Left lung (tissue), 4 donors: ENCODE measurements at regions not wholly inside any gene's neighbourhood (a gene's known extent, or its start where the extent isn't known, plus 50 kb on each side); places are given as distances from the start of the nearest gene placed in this dataset.
A peak's percentile ranks its signal among the peaks of the same experiment; 100 is the strongest.

Source experiments
- ATAC-seq: fragments of 200-7000 bp; cut with Tn5 transposase; one replicate; pipeline ENCODE4 v1.9.1; 2020; ENCODE audit warnings: moderate library complexity
- DNase-seq, 4 donors: peaks; one replicate each; pipeline ENCODE4 v3.0.0-alpha.2; 2013 to 2020
- H3K27ac ChIP-seq, 2 donors: fragments of 200-600 bp; sonication (generic) in 1 of 2; one replicate each; pipeline versions ENCODE4 v1.5.0 to v1.8.0; 2020 to 2021
- H3K27me3 ChIP-seq, 2 donors: fragments of 200-600 bp; sonication (generic) in 1 of 2; one replicate each; pipeline versions ENCODE4 v1.5.0 to v1.8.0; 2020 to 2021
- H3K36me3 ChIP-seq, 2 donors: fragments of 200-600 bp; sonication (generic) in 1 of 2; one replicate each; pipeline versions ENCODE4 v1.5.0 to v1.8.0; 2020 to 2021
- H3K4me1 ChIP-seq, 2 donors: fragments of 200-600 bp; one replicate each; pipeline ENCODE4 v1.8.0; 2021
- H3K4me3 ChIP-seq, 2 donors: fragments of 200-600 bp; sonication (generic) in 1 of 2; one replicate each; pipeline versions ENCODE4 v1.5.0 to v1.8.0; 2020 to 2021; ENCODE audit warnings: mild to moderate bottlenecking in 1 of 2
- H3K9me3 ChIP-seq, 2 donors: fragments of 200-600 bp; sonication (generic) in 1 of 2; one replicate each; pipeline versions ENCODE4 v1.5.0 to v1.8.0; 2020 to 2021
- intact Hi-C, 2 donors: fragments of 100-400 bp; cut with DNase I; formaldehyde crosslinking; loops; one replicate each; pipeline versions ENCODE4 v1.11.2 to v1.14.2; 2022
- TF ChIP-seq, protein P1 (sequence below), 2 donors: fragments of 200-600 bp; sonication (generic) in 1 of 2; IDR thresholded peaks; one replicate each; pipeline versions ENCODE4 v1.5.0 to v1.8.0; 2021; ENCODE audit warnings: antibody characterized with exemption in 2 of 2
- donor health status: DM: no; HTN: yes; CAD: no.
- donor health status: DM: no; HTN: no; CAD: no.

DNA sequence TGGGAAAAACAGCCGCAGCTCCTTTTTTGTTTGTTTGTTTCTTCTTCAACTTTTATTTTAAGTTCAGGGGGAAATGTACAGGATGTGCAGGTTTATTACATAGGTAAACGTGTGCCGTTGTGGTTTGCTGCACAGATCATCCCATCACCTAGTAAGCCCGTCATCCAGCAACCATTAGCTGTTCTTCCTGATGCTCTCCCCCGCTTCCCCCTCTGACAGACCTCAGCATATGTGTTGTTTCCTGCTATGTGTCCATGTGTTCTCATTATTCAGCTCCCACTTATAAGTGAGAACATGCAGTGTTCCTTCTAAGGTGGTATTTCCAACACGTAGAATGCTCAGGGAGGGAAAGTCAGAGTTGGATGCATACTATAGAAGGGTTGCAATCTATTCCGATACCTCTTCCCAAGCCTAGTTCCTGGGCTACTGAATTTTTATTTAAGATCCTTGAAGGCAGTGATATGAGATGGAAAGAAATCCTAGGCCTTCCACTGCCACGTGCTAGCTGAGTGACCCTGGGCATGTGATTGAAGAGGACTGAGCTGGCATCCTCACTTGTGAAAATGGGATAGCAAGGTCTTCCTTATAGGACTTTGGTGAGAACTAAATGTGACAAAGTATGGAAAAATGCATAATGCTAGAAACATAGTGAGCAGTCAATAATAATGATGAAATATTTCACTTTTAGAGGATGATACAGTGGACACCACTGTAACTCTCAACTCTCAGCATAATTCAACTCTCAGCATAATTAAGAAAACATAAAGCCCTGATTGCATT is 278.5 kb downstream of the REEP3 start:
- Histone ChIP-seq H3K27ac (peak overlapping the region in 1 of 2 donors; percentile 29), H3K4me1 (peaks cover 0 to 8% of the 10 kb centered on the region in 2 donors), H3K27me3 (no peaks in the 10 kb centered on the region), H3K36me3 (no peaks in the 10 kb centered on the region), H3K9me3 (no peaks in the 10 kb centered on the region), H3K4me3 (no peak overlapping the region)
- ATAC-seq = no peak
- intact Hi-C loops = no loop called here
- TF ChIP-seq, protein P1, sequence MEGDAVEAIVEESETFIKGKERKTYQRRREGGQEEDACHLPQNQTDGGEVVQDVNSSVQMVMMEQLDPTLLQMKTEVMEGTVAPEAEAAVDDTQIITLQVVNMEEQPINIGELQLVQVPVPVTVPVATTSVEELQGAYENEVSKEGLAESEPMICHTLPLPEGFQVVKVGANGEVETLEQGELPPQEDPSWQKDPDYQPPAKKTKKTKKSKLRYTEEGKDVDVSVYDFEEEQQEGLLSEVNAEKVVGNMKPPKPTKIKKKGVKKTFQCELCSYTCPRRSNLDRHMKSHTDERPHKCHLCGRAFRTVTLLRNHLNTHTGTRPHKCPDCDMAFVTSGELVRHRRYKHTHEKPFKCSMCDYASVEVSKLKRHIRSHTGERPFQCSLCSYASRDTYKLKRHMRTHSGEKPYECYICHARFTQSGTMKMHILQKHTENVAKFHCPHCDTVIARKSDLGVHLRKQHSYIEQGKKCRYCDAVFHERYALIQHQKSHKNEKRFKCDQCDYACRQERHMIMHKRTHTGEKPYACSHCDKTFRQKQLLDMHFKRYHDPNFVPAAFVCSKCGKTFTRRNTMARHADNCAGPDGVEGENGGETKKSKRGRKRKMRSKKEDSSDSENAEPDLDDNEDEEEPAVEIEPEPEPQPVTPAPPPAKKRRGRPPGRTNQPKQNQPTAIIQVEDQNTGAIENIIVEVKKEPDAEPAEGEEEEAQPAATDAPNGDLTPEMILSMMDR (IDR thresholded peaks at IDR 0.05) = no peak
- DNase-seq = no peak

DNA sequence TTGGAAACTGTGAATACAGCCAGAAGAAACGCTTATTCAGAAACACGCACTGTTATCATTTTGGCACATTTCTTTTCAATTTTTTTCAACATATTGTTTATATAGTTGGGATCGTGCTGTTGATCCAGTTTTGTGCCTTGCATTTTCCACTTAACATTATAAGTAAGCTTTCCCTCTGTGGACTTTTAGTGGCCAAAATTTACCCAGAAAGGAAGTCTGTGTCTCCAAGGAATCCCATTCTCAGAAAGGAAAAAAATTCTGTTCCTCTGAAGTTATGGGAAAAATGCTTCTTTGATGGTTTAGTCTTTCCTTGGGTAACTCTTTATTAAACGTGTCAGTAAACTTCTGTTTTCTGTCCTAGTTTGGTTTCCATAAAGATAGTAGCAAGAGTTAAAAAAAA is 280.0 kb downstream of the REEP3 start:
- Histone ChIP-seq H3K36me3 (no peaks in the 10 kb centered on the region), H3K27me3 (no peaks in the 10 kb centered on the region), H3K4me3 (no peak overlapping the region), H3K4me1 (peaks cover 0 to 8% of the 10 kb centered on the region in 2 donors), H3K27ac (no peak overlapping the region), H3K9me3 (no peaks in the 10 kb centered on the region)
- DNase-seq (peak in 1 of 4 donors; percentile 7), ATAC-seq (no peak)
- intact Hi-C loops = no loop called here
- TF ChIP-seq, protein P1 (IDR thresholded peaks at IDR 0.05) = no peak

DNA sequence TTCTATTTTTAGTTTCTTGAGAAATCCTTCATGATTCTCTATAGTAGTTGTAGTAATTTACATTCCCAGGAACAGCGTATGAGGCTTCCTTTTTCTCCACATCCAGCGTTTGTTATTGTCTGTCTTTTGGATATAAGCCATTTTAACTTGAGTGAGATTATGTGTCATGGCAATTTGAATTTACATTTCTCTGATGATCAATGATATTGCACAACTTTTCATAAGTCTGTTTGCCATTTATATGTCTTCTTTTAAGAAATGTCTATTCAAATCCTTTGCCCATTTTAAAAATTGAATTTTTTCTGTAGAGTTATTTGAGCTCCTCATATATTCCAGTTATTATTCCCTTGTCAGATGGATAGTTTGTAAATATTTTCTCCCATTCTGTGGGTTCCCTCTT is 285.1 kb downstream of the REEP3 start:
- no peak overlapping the region for H3K27ac ChIP-seq
- TF ChIP-seq, protein P1 (IDR thresholded peaks at IDR 0.05) = no peak
- H3K27me3 ChIP-seq = no peaks in the 10 kb centered on the region
- no peak overlapping the region for H3K4me3 ChIP-seq
- ATAC-seq (no peak), DNase-seq (no peak)
- intact Hi-C loops = no loop called here
- peaks cover 0 to 4% of the 10 kb centered on the region in 2 donors for H3K9me3 ChIP-seq
- H3K4me1 ChIP-seq = no peaks in the 10 kb centered on the region
- H3K36me3 ChIP-seq = no peaks in the 10 kb centered on the region

DNA sequence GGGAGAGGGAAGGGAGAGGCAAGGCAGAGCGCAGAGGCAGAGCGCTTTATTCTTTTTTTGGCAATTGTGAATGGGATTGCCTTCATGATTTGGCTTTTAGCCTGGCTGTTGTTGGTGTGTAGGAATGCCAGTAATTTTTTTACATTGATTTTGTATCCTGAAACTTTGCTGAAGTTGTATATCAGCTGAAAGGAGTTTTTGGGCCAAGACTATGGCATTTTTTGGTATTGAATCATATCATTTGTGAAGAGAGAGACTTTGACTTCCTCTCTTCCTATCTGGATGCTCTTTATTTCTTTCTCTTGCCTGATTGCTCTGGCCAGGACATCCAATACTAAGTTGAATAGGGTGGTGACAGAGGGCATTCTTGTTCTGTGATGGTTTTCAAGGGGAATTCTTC is 291.3 kb downstream of the REEP3 start:
- TF ChIP-seq, protein P1 (IDR thresholded peaks at IDR 0.05) = no peak
- no peak for ATAC-seq

DNA sequence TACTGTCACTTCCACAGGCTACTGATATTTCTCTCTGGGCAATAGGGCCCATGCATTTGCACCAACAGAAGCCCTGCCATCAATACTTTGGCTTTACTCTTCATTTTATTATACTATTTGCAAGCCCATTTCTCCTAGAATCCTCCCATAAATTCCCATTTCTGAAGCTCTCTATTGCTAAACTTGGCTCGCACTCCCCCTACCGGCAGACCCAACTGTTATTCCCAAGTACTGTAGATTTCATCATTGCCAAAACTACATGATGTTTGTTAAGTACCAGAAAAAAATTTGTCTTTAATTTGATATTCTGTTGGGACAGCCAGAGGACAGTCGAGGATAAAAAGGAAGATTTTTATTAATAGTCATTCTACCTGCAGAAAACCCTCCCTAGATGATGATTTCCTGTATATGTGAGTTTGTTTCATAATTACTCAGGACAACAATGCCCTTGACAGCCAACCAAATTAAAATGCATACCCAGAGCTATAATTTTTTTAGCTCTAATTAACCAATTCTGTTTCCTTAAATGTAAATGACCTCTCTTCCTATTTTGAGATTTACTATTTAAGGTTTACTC is 298.6 kb downstream of the REEP3 start:
- H3K27ac ChIP-seq = no peak overlapping the region
- peaks cover 0 to 8% of the 10 kb centered on the region in 2 donors for H3K9me3 ChIP-seq
- H3K36me3 ChIP-seq = no peaks in the 10 kb centered on the region
- ATAC-seq (peak; percentile 74), DNase-seq (peak in 3 of 4 donors; percentile 48 to 68 (median 55))
- no peaks in the 10 kb centered on the region for H3K27me3 ChIP-seq
- H3K4me1 ChIP-seq = no peaks in the 10 kb centered on the region
- intact Hi-C loops = no loop called here
- TF ChIP-seq, protein P1 (IDR thresholded peaks at IDR 0.05) = peak; percentile 59 to 66
- no peak overlapping the region for H3K4me3 ChIP-seq

More for the DNA sequence above, 291.3 kb downstream of the REEP3 start:
- intact Hi-C loops = no loop called here
- Histone ChIP-seq H3K27me3 (no peaks in the 10 kb centered on the region), H3K9me3 (peaks cover 0 to 3% of the 10 kb centered on the region in 2 donors), H3K36me3 (no peaks in the 10 kb centered on the region), H3K4me3 (no peak overlapping the region), H3K27ac (no peak overlapping the region), H3K4me1 (no peaks in the 10 kb centered on the region)
- no peak for DNase-seq
